HG03342 (cell line): ENCODE measurements at regions not wholly inside any gene's neighbourhood (a gene's known extent, or its start where the extent isn't known, plus 50 kb on each side); places are given as distances from the start of the nearest gene placed in this dataset.
"Not testable (repeated sequence)": the region's sequence is repeated elsewhere in the genome, so short reads cannot be mapped to it uniquely, and the experiment has no call there.

Source experiments
- ATAC-seq: cut with Tn5 transposase; IDR thresholded peaks from one replicate; pipeline ENCODE4 v1.9.1; 2021; ENCODE audit warnings: mild to moderate bottlenecking, moderate library complexity; ENCODE audit not compliant: unreplicated experiment

DNA sequence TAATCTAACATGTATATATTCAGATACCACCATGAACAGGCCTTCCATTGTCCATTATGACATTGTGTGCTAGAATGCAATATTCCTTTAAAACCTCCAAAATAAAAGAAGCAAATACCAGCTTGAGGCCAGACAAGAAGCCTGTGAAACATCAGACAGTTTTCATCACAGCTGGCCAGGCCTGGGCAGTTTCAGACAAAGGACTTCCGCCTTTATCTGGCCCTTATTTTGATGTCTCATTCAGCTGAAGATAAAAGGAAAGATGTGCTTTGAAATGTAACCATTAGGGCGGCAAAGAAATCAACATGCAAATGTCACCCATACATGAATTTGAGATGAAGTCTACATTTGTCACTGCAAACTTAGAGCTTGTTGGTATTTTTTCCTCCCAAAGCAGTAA is 737.5 kb downstream of the KCNJ2 start:
- no peak for ATAC-seq

DNA sequence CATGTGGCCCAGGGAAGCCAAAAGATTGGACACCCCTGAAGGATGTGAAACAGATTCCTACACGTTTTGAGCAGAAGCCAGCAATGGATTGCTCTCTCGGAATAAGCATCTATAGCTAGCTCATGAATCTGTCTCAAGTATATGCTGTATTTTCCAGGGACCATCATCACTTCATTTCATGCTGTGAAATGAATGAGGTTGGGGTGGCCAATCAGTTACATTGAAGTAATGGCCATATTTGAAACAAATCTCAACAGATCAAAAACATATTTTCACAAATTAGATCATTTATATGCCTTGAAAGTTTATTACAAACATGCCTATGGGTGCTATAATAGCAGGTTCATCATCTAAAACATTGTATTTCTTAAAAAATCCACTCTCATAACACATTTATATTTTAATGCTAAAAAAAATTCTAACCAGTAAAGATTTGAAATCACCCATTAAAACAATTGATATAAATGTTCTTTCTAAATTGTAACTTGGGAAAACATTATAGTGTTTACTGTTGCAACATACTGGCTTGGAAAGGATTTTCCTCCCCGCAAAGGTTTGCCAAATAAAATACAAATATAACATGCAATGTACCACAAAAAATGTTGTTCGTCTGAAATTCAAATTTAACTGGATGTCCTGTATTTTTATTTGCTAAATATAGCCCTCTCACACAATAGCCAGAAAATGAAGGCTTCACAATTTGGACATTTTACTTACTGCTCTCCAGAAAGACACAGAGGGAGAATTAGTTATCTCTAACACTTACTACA is 743.6 kb downstream of the KCNJ2 start:
- no peak for ATAC-seq

DNA sequence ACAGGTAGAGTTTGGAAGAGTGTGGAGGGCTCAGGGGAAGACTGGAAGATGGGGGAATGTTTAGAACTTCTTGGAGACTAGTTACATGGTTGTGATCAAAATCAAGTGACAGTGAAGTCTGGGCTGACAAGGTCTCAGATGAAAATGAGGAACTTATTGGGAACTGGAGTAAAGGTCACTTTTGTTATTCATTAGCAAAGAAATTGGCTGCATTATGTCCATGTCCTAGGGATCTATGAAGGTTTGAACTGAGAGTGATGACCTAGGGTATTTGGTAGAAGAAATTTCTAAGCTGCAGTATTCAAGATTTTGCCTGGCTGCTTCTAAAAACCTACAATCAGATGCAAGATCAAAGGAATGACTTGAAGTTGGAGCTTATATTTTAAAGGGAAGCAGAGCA is 747.1 kb downstream of the KCNJ2 start:
- no peak for ATAC-seq

DNA sequence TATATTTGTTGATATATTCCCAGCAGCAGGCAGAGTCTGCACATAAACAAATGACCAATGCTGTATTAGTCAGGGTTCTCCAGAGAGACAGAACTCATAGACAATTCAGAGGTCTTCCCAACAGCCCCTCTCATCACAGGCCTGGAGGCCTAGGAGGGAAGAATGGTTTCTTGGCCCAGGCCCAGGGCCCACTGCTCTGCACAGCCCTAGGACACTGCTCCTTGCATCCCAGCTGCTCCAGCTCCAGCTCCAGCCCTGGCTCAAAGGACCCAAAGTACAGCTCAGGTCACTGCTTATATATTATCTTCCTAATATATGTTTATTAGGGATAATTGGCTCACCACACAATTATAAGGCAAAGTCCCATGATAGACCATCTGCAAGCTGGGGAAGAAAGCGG is 749.9 kb downstream of the KCNJ2 start:
- no peak for ATAC-seq

DNA sequence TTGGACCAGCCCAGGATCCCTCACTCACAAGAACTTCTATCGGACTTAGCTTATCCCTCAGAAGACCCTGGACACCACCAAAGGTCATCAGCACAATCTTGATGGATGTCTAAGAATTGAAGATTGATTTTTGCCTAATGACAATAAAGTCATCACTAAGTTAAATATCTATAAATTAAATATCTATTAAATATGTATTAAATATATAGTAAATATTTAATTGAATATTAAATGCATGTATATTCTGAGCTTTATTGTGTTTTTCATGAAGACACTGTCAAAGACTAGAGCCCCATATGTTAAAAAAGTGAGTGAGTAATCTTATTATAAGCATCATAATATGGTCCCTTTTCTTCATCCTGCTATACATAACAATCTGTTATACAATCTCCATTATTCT is 751.1 kb downstream of the KCNJ2 start:
- no peak for ATAC-seq

DNA sequence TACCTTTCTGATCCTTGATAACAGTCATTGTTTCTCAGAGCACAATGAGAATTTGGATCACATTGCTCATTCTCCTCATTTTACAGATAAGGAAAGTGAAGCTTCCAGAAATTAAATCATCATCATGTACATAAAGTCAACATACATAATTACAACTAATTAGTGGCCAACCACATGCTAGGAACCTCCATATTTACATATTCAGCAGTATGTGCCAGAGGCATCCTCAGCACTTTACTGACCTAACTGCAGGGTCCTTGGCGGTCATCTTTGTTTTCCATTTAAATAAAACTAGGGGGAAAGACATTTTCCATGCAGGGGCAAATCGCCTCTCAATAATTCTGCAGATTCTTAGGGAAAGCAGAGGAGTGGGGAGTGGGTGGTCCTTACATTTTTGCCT is 752.9 kb downstream of the KCNJ2 start:
- ATAC-seq, result no peak

DNA sequence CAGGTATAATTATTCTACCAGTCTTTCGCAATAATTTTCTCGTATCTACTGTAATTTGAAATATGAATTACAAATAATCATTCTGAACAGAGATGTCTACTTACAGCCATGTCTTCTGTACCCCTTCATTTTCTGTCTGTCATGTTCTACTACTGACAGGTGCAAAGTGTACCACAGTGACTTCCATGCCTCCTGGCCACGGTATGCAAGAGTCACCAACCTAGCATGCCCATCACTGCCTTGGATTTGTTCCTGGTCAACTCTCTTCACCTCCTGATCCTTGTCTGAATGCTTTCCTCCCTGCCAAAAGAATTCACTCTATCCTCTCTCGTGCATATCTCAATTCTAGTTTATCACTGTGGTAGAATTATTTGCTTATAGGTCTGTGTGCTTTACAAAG is 755.4 kb downstream of the KCNJ2 start:
- no peak for ATAC-seq

DNA sequence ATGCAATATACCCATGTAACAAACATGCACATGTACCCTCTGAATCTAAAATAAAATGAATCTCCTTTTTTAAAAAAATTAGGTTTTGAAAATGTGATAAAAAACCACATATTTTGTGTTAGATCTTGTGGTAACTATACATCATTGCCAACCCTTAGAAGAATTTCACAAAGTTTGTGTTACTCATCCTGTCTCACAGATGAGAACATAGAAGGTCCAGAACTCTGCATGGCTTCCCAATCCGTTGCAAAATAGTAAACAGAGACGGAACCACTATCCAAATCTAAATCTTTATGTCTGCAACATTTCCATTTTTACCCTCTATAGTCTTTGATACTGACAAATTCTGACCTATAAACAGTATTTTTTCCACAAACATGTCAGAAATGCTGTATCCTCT is 759.9 kb downstream of the KCNJ2 start:
- ATAC-seq, result no peak

DNA sequence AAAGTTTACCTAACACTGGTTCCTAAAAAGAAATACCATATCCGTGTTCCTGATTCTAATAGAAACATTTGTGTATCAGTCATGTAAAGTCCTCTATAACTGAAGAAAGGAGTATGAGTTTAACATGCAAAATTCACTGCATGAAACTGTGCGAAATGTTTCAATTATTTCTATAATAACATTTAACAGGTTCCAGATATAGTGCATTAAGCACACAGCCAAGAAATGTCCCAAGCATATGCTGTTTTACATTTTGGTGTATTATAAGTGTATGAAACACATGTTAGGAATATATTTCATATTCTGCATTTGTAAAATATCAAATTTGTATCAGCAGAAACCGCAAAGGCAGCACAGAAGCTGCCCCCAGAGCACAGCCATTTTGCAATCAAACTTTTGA is 764.9 kb downstream of the KCNJ2 start:
- no peak for ATAC-seq

DNA sequence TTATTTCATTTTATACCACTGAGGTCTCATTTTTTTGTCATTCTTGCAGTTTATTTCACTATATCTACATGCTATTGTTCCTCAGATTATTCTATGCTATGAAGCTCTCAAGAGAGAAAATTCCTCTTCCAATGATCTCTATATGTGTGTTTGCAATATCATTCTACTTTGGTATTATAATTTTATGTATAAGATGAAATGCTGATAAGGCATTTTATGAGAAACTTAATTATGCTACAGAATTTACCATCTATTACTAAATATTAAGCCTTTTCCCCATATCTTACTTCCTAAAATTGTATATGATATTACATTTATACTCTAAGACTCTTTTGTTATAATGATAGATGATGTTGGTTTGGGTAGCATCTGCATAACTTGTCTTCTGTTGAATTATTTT is 765.5 kb downstream of the KCNJ2 start:
- no peak for ATAC-seq

DNA sequence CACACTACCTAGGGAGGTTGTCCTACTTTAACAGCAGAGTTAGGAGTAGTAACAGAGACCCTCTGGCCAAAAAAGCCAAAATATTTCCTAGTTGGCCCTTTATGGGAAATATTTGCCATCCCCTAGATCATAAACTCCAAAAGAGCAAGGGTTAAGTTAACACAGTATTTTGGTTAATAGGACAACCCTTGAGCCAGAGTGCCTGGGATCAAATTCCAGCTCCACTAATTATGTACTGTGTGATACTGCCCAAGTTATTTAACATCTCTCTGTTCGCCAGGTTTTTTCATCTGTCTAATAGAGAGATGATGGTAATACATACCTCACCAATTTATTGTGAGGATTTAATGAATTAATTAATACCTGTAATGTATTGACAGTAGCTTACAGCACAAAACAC is 767.4 kb downstream of the KCNJ2 start:
- no peak for ATAC-seq

DNA sequence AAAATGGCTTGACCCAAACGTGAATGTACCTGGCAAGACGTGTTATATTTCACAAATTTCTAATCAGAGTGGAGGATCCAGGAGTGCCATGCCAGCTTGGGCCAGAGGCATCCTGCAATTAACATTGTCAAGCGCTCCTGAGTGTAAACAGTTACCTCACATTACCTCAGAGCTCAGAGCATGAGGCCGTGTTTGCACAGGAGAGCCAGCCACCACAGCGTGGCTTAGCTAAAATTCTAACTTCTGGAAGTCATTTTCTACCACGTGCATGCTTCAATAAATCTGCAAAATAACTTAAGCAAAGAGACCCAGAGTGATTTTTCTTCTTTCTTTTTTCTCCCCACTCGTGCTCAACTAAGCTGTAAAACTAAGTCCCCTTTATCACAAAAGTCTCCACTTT is 769.0 kb downstream of the KCNJ2 start:
- no peak for ATAC-seq

DNA sequence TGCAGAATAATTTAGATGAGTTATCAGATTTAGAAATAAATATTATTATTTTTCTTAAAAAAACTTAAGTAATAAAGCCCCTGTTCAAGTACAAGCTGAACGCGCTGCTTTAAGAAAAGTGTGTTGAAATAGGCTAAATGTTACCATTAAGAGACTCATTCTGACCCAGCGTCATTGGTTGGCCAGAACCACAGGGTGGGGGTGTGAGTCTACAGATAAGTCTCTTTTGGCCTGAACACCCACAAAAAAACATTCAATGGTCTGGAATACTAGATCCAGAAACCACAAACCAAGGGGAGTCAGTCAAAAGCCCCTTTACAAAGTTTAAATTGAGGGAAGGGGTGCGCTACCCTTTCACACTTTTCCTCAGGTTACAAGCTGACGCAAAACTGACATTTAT is 776.1 kb downstream of the KCNJ2 start:
- ATAC-seq, result no peak

DNA sequence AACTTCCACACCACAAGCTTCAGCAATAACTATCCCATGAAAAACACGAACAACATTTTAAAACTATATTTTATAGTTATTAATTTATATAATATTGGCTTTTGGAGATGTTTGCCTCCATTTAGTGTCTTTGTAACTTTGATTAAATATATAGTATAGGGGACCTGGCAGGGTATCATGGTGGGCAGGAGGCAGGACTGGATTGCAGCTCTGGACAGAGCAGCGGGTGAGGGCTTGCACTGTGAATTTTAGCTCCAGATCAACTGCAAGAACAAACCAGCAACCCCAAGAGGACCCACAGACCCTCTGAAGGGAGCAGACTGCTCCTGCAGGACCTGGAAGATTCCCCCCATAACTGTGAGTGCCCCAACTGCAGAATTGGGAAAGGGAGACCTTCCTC is 777.9 kb downstream of the KCNJ2 start:
- ATAC-seq, result no peak

DNA sequence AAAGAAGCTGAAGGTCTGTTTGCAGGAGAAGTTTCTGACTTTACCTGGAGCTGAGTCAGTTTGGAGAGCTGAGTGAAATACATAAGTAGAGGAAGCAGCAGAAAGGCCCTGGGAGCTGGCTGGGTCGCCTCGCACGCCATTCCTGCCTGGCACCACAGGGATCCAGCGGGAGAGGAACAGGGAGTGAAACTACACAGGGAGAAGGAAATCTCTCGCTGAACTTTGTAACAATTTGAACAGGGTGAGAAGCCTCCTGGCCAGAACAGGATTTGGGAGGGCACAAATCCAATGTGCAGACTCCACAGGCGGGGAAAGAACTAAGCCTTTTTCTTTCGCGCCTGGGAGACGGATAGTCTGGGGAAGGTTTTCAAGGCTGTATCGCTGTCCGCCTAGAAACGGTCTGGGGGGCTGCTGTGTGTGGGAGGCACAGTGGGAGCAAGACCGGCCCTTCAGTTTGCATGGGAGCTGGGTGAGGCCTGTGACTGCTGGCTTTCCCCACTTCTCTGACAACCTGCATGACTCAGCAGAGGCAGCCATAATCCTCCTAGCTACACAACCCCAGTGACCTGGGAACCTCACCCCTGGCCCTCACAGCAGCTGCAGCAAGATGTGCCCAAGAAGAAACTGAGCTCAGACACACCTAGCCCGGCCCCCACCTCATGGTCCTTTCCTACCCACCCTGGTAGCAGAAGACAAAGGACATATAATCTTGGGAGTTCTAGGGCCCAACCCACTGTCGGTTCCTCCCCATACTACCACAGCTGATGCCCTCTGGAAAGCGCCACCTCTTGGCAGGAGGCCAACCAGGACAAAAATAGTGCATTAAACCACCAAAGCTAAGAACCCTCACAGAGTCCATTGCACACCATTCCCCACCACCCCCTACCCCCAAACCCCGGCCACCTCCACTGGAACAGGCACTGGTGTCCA is 778.6 kb downstream of the KCNJ2 start:
- ATAC-seq, result no peak

DNA sequence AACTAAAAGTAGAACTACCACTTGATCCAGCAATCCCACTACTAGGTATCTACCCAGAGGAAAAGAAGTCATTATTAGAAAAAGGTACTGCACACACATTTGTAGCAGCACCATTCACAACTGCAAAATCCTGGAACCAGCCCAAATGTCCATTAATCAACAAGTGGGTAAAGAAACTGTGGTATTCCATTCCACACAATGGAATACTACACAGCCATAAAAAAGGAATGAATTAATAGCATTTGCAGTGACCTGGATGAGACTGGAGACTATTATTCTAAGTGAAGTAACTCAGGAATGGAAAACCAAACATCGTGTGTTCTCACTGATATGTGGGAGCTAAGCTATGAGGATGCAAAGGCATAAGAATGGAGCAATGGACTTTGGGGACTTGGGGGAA is 783.8 kb downstream of the KCNJ2 start:
- not testable (repeated sequence) for ATAC-seq

DNA sequence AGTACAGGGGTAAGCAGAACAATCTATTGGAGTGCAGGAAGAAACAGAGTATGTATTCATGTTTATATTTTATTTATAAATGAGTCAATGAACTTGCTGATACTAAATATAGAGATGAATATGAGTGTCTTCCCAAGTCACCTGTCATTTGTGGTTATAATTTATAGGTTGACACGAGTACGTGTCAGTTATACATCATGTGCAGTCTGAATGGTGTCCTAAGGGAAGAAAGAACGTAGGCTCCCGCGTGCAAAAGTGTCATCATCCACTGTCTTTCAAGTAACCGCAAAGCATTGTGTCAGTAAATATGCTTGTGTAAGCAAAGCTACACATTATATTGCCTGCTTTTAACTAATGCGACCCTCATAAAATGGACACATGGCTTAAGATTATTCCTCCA is 786.1 kb downstream of the KCNJ2 start:
- ATAC-seq, result no peak

DNA sequence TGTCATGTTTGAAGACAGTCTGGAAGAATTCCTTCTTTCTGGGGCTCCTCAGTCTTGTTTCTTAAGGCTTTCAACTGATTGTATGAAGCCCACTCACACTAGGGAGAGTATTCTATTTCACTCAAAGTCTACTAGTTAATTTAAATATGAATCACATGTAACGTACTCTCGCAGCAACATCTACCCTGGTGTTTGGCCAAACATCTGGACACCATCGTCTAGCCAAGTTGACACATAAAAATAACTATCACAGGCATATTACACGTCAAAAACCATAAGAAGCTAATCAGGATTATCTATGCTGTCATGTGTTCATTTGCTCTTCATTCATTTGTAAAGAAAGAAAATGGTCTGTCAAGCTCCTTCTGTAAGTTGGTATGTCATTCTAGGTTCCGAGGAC is 787.4 kb downstream of the KCNJ2 start:
- no peak for ATAC-seq

DNA sequence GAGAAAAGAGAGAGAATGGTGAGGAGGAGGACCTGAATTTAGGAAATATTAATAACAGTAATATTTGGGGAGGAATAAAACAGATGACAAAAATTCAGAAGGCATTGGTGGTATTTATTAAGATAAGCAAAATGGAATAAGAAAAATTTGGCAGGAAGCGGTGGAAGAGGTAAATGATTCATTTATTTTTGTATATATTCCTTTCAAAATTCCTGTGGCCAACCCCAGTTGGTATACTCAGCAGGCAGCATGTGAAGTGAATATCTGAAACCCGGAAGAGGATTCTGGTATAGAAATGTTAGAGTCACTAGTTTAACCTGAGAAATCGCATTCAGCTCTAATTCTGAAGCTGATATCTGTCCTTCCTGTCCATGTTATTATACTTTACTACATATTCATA is 792.0 kb downstream of the KCNJ2 start:
- ATAC-seq, result no peak

DNA sequence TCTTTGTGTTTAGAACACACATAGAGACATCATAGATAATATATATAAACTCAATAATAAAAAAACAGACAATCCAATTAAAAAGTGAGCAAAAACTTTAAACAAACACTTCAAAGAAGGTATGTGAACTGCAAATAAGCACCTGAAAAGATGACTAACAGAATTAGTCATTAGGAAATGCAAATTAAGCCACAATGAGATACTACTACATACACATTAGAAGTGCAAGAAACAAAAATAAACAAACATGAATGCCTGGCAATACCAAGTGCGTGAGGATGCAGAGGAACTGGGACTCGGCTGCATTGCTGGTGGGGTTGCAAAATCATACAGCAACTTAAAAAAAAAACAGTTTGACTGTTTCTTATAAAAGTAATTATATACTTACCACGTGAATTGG is 799.0 kb downstream of the KCNJ2 start:
- ATAC-seq, result no peak

DNA sequence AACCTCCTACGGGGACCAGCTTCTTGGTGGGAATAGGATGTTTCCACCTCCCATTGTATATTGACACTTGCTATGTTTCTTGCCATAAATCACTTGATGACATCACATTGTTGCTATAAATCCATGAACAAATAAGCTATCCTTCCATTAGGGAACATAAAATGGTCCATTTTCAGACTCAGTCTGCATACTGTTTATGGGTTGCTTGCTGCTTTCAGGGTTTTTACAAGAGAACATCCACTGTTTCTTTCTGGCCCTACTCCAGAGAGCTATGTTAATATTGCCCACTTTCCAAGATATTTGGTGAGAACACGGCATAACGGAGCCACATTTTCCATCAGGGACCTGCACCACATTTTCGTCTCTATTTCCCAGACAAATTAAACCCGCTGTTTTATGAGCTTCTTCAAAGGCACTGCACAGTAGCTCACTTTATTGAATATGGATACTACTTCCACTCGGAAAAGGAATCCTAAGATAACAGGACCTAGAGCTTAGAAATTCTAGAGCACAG is 800.2 kb downstream of the KCNJ2 start:
- ATAC-seq, result no peak

DNA sequence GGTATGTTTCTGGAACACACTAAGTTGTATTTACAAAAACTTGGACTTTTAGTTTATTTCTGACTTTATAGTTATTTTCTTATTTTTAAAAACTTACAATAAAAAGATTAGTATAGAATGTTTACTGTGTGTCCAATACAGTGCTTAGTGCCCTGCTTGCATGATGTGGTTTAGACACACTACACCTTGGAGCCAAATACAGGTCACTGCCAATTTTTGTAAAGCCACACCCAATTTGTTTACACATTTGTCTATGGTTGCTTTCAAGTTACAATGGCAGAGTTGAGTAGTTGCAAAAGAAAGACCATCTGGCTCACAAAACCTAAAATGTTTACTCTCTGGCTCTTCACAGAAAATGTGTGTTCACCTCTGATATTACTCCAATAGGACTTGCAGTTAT is 807.1 kb downstream of the KCNJ2 start:
- ATAC-seq, result no peak
